ENCODE measurements at regions not wholly inside any gene's neighbourhood (a gene's known extent, or its start where the extent isn't known, plus 50 kb on each side); places are given as distances from the start of the nearest gene placed in this dataset.

- TF ChIP-seq ZNF532 (CRISPR knock-in tag; IDR thresholded peaks at IDR 0.05; ENCODE audit: borderline replicate concordance) (no peak), NFE2L1 (CRISPR knock-in tag; IDR thresholded peaks at IDR 0.05) (no peak), ATF2 (CRISPR knock-in tag; IDR thresholded peaks at IDR 0.05; ENCODE audit: borderline replicate concordance, low read depth) (no peak), TP53 (CRISPR knock-in tag; IDR thresholded peaks at IDR 0.05) (no peak), ZNF317 (CRISPR knock-in tag; IDR thresholded peaks at IDR 0.05; ENCODE audit: borderline replicate concordance, low read depth) (no peak)
These were observed 373.6 kb upstream of the NRSN1 start (continued) for GRCh38 chr6:23752414-23752813.

DNA sequence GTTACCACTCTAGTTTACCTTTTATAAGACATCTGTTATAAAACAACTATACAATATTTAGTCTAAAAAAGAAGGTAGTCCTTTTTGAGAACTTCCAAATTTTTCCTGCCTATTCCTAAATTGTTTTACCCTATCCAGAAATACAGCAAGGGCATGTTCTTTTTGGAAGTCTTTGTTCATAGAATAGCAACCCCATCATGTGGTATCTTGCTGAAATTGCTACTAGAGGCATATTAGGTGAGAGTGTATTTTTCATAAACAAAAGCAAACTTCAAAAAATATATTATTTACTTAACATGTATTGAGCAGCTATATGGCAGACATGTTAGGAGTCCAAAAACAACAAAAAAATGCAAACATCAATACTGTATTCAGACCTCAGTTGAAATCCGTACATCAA lies 371.8 kb upstream of the NRSN1 start:
- CTCF ChIA-PET, result no interaction called here
- Mint-ChIP-seq H3K27me3 (ENCODE audit: low read depth) (no peaks in the 10 kb centered on the region), H3K4me3 (no peak overlapping the region), H3K9me3 (peaks cover 12% of the 10 kb centered on the region), H3K4me1 (no peaks in the 10 kb centered on the region), H3K27ac (no peak overlapping the region), H3K36me3 (peaks cover 4% of the 10 kb centered on the region; the same call in 1 of the 2 replicates)
- TF ChIP-seq HMGXB4 (CRISPR knock-in tag; IDR thresholded peaks at IDR 0.05), result no peak
- TF ChIP-seq KAT7 (CRISPR knock-in tag; IDR thresholded peaks at IDR 0.05; ENCODE audit: borderline replicate concordance), result no peak
- TF ChIP-seq SMAD4 (CRISPR knock-in tag; IDR thresholded peaks at IDR 0.05), result no peak
- no peak for TF ChIP-seq ZNF423 (CRISPR knock-in tag; IDR thresholded peaks at IDR 0.05)
- TF ChIP-seq ZNF121 (CRISPR knock-in tag; IDR thresholded peaks at IDR 0.05), result no peak
- TF ChIP-seq NFE2L1 (CRISPR knock-in tag; IDR thresholded peaks at IDR 0.05), result no peak
- no peak for TF ChIP-seq JAZF1 (CRISPR knock-in tag; IDR thresholded peaks at IDR 0.05)
- POLR2A ChIA-PET, result no interaction called here
- no peak for DNase-seq (ENCODE audit: low spot score)
- ATAC-seq, result no peak

DNA sequence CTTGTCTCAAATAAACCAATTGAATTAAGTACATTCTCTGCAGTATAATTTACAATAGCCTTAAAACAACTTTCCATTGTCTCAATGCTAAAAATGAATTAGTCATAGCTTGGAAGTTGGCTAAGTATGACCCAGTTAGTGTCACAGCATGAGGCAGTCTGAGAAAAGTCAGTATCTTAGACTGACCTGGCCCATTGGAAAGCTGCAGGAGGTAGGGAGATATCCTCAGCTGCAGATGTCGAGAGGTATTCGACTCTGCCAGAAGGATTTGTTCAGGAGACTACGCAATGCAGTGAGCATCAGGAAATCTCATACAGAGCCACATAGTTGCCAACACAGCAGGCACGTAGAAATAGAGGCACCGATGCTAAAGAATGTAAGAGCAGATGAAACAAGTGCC lies 350.9 kb upstream of the NRSN1 start:
- CTCF ChIA-PET, result no interaction called here
- no peak overlapping the region for H3K27ac Mint-ChIP-seq
- H3K9me3 Mint-ChIP-seq, result no peaks in the 10 kb centered on the region
- no peaks in the 10 kb centered on the region for H3K27me3 Mint-ChIP-seq (ENCODE audit: low read depth)
- ATAC-seq (peak; percentile 69), DNase-seq (ENCODE audit: low spot score) (no peak)
- H3K4me3 Mint-ChIP-seq, result no peak overlapping the region
- POLR2A ChIA-PET, result no interaction called here
- no peaks in the 10 kb centered on the region for H3K36me3 Mint-ChIP-seq
- peaks cover 7% of the 10 kb centered on the region for H3K4me1 Mint-ChIP-seq
- TF ChIP-seq MAX (CRISPR knock-in tag; IDR thresholded peaks at IDR 0.05), result no peak
- TF ChIP-seq MYBL2 (CRISPR knock-in tag; IDR thresholded peaks at IDR 0.05), result no peak
- no peak for TF ChIP-seq CDX4 (CRISPR knock-in tag; IDR thresholded peaks at IDR 0.05; ENCODE audit: borderline replicate concordance)
- no peak for TF ChIP-seq NR1H2 (CRISPR knock-in tag; IDR thresholded peaks at IDR 0.05)
- no peak for TF ChIP-seq TEAD4 (CRISPR knock-in tag; IDR thresholded peaks at IDR 0.05)
- no peak for TF ChIP-seq AR (CRISPR knock-in tag; IDR thresholded peaks at IDR 0.05)
- TF ChIP-seq, protein P1, sequence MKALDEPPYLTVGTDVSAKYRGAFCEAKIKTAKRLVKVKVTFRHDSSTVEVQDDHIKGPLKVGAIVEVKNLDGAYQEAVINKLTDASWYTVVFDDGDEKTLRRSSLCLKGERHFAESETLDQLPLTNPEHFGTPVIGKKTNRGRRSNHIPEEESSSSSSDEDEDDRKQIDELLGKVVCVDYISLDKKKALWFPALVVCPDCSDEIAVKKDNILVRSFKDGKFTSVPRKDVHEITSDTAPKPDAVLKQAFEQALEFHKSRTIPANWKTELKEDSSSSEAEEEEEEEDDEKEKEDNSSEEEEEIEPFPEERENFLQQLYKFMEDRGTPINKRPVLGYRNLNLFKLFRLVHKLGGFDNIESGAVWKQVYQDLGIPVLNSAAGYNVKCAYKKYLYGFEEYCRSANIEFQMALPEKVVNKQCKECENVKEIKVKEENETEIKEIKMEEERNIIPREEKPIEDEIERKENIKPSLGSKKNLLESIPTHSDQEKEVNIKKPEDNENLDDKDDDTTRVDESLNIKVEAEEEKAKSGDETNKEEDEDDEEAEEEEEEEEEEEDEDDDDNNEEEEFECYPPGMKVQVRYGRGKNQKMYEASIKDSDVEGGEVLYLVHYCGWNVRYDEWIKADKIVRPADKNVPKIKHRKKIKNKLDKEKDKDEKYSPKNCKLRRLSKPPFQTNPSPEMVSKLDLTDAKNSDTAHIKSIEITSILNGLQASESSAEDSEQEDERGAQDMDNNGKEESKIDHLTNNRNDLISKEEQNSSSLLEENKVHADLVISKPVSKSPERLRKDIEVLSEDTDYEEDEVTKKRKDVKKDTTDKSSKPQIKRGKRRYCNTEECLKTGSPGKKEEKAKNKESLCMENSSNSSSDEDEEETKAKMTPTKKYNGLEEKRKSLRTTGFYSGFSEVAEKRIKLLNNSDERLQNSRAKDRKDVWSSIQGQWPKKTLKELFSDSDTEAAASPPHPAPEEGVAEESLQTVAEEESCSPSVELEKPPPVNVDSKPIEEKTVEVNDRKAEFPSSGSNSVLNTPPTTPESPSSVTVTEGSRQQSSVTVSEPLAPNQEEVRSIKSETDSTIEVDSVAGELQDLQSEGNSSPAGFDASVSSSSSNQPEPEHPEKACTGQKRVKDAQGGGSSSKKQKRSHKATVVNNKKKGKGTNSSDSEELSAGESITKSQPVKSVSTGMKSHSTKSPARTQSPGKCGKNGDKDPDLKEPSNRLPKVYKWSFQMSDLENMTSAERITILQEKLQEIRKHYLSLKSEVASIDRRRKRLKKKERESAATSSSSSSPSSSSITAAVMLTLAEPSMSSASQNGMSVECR (CRISPR knock-in tag; IDR thresholded peaks at IDR 0.05; ENCODE audit: borderline replicate concordance), result no peak
